ENCODE measurements at regions not wholly inside any gene's neighbourhood (a gene's known extent, or its start where the extent isn't known, plus 50 kb on each side); places are given as distances from the start of the nearest gene placed in this dataset.
"Not testable (repeated sequence)": the region's sequence is repeated elsewhere in the genome, so short reads cannot be mapped to it uniquely, and the experiment has no call there.

DNA sequence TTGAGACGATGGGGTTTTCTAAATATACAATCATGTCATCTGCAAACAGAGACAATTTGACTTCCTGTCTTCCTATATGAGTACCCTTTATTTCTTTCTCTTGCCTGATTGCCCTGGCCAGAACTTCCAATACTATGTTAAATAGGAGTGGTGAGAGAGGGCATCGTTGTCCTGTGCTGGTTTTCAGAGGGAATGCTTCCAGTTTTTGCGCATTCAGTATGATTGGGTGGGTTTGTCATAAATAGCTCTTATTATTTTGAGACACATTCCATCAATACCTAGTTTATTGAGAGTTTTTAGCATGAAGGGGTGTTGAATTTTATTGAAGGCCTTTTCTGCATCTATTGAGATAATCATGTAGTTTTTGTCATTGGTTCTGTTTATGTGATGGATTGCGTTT, 86.5 kb upstream of the SNX9 start:
- in situ Hi-C loops (cut with MboI); H3K79me2 ChIP-seq (ENCODE audit: control insufficient read depth, insufficient read depth, low read length); BruUV-seq (replicated peaks); H2AFZ ChIP-seq (ENCODE audit: low read depth, low read length); CTCF ChIA-PET (ENCODE audit: low intra/inter-chr PET ratio); H3K27me3 ChIP-seq (ENCODE audit: control insufficient read depth in 2 of 2, insufficient read depth in 2 of 2, low read length in 2 of 2); ATAC-seq; H3K9ac ChIP-seq (ENCODE audit: insufficient read depth in 1 of 2, low read depth in 2 of 2, low read length in 2 of 2); H3K4me2 ChIP-seq (ENCODE audit: insufficient read depth, low read length); H3K4me1 ChIP-seq (replicated peaks in 1 of 2; ENCODE audit: control insufficient read depth in 2 of 2, insufficient read depth in 2 of 2, low read length in 2 of 2); H4K20me1 ChIP-seq (replicated peaks; ENCODE audit: control insufficient read depth, insufficient read depth, low read length); H3K4me3 ChIP-seq; H3K27ac ChIP-seq (ENCODE audit: extremely low read depth, low read depth, low read length); intact Hi-C loops (cut with micrococcal nuclease); FAIRE-seq; H3K9me3 ChIP-seq (replicated peaks; ENCODE audit: control insufficient read depth, insufficient read depth, low read depth, low read length); H3K9me1 ChIP-seq (ENCODE audit: control insufficient read depth, insufficient read depth, low read length); DNase-seq (ENCODE audit: extremely low read depth in 1 of 4, low spot score in 3 of 4); H3K36me3 ChIP-seq (ENCODE audit: control insufficient read depth, insufficient read depth, low read length); POLR2A ChIA-PET: not testable (repeated sequence)
- 25% methylated on average over 3 of the region's 4 CpGs for WGBS (ENCODE audit: insufficient coverage, low coverage, missing lambda C conversion rate)
- TF ChIP-seq ZBTB33 (CRISPR knock-in tag; IDR thresholded peaks at IDR 0.05), result peak; percentile 92

- Histone ChIP-seq H3K27ac (ENCODE audit: extremely low read depth, low read depth, low read length) (no peak overlapping the region), H3K4me1 (replicated peaks in 1 of 2; ENCODE audit: control insufficient read depth in 2 of 2, insufficient read depth in 2 of 2, low read length in 2 of 2) (no peaks in the 10 kb centered on the region), H3K4me3 (no peak overlapping the region), H3K9me1 (ENCODE audit: control insufficient read depth, insufficient read depth, low read length) (no peaks in the 10 kb centered on the region), H4K20me1 (replicated peaks; ENCODE audit: control insufficient read depth, insufficient read depth, low read length) (no peaks in the 10 kb centered on the region), H3K79me2 (ENCODE audit: control insufficient read depth, insufficient read depth, low read length) (no peaks in the 10 kb centered on the region), H3K4me2 (ENCODE audit: insufficient read depth, low read length) (no peak overlapping the region), H3K27me3 (ENCODE audit: control insufficient read depth in 2 of 2, insufficient read depth in 2 of 2, low read length in 2 of 2) (peaks cover 0 to 6% of the 10 kb centered on the region in 2 experiments; a peak in 1 of 5 replicates), H2AFZ (ENCODE audit: low read depth, low read length) (no peak overlapping the region), H3K9ac (ENCODE audit: insufficient read depth in 1 of 2, low read depth in 2 of 2, low read length in 2 of 2) (no peak overlapping the region), H3K36me3 (ENCODE audit: control insufficient read depth, insufficient read depth, low read length) (no peaks in the 10 kb centered on the region), H3K9me3 (replicated peaks; ENCODE audit: control insufficient read depth, insufficient read depth, low read depth, low read length) (no peaks in the 10 kb centered on the region)
- in situ Hi-C loops (cut with MboI), result no loop called here
- no TSS peak for BruUV-seq (replicated peaks)
- DNase-seq (ENCODE audit: extremely low read depth in 1 of 4, low spot score in 3 of 4) (no peak), FAIRE-seq (no peak), ATAC-seq (no peak)
- intact Hi-C loops (cut with micrococcal nuclease), result no loop called here
- TF ChIP-seq, protein P1, sequence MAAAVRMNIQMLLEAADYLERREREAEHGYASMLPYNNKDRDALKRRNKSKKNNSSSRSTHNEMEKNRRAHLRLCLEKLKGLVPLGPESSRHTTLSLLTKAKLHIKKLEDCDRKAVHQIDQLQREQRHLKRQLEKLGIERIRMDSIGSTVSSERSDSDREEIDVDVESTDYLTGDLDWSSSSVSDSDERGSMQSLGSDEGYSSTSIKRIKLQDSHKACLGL (CRISPR knock-in tag; IDR thresholded peaks at IDR 0.05; ENCODE audit: borderline replicate concordance, poor library complexity, severe bottlenecking), result no peak
- TF ChIP-seq FOXJ3 (CRISPR knock-in tag; IDR thresholded peaks at IDR 0.05), result no peak
- TF ChIP-seq MCM5 (IDR thresholded peaks at IDR 0.05; ENCODE audit: low read depth), result no peak
- no peak for TF ChIP-seq FUS (optimal IDR thresholded peaks at IDR 0.05; ENCODE audit: low read depth, low read length)
- TF ChIP-seq, protein P2, sequence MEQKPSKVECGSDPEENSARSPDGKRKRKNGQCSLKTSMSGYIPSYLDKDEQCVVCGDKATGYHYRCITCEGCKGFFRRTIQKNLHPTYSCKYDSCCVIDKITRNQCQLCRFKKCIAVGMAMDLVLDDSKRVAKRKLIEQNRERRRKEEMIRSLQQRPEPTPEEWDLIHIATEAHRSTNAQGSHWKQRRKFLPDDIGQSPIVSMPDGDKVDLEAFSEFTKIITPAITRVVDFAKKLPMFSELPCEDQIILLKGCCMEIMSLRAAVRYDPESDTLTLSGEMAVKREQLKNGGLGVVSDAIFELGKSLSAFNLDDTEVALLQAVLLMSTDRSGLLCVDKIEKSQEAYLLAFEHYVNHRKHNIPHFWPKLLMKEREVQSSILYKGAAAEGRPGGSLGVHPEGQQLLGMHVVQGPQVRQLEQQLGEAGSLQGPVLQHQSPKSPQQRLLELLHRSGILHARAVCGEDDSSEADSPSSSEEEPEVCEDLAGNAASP (IDR thresholded peaks at IDR 0.05), result no peak
- WGBS (ENCODE audit: insufficient coverage, low coverage, missing lambda C conversion rate), result 43% methylated on average over 10 of the region's 10 CpGs
- ChIA-PET CTCF (ENCODE audit: low intra/inter-chr PET ratio) (no interaction called here), POLR2A (interaction anchor here (0.5 kb wide), 1 partner anchor 80 kb away, joined by 3 read pairs; no protein-coding TSS in a partner anchor)
These were observed 81.6 kb upstream of the SNX9 start for GRCh38 chr6:157741321-157741947.

Measured in K562 (cell line).